Esophagus squamous epithelium (tissue), 4 donors: ENCODE measurements at regions not wholly inside any gene's neighbourhood (a gene's known extent, or its start where the extent isn't known, plus 50 kb on each side); places are given as distances from the start of the nearest gene placed in this dataset.

Experiments used
- CTCF ChIP-seq, 6 experiments: fragments of 450-650 bp in 4 of 6; fragments of 200-600 bp in 2 of 6; sonication (generic) in 2 of 6; IDR thresholded peaks; one replicate each; pipeline ENCODE4 v1.5.1; 2016 to 2019; ENCODE audit warnings: antibody characterized with exemption in 6 of 6, mild to moderate bottlenecking in 4 of 6, moderate library complexity in 4 of 6
- POLR2A ChIP-seq, 4 donors: fragments of 450-650 bp; IDR thresholded peaks; one replicate each; pipeline ENCODE4 v1.6.1; 2017; ENCODE audit warnings: antibody characterized with exemption in 4 of 4, mild to moderate bottlenecking in 4 of 4, moderate library complexity in 3 of 4

- TF ChIP-seq CTCF (IDR thresholded peaks at IDR 0.05): no peak
- TF ChIP-seq POLR2A (IDR thresholded peaks at IDR 0.05): no peak
These were observed 201.5 kb upstream of the TUT7 start for GRCh38 chr9:86555661-86556060.
